Lung (tissue), 11 donors: ENCODE measurements at regions not wholly inside any gene's neighbourhood (a gene's known extent, or its start where the extent isn't known, plus 50 kb on each side); places are given as distances from the start of the nearest gene placed in this dataset.

Experiments used
- ATAC-seq: fragments of 200-7000 bp; cut with Tn5 transposase; one replicate; pipeline ENCODE4 v1.9.1; 2020; ENCODE audit warnings: moderate number of reproducible peaks; ENCODE audit not compliant: insufficient read depth, low FRiP score
- DNase-seq, 3 donors: peaks; one replicate each; pipeline ENCODE4 v3.0.0-alpha.2; 2013 to 2017
- H3K27ac ChIP-seq, 2 donors: one replicate each; pipeline ENCODE4 v1.5.1; 2013; ENCODE audit warnings: mild to moderate bottlenecking in 2 of 2, moderate library complexity in 2 of 2, control low read depth in 1 of 2, inconsistent platforms in 1 of 2, low read depth in 1 of 2, low read length in 1 of 2
- H3K27me3 ChIP-seq, 3 donors: one replicate each; pipeline ENCODE4 v1.5.1; 2013; ENCODE audit warnings: low read length in 2 of 3; ENCODE audit not compliant: control insufficient read depth in 3 of 3, insufficient read depth in 3 of 3
- H3K36me3 ChIP-seq, 4 donors: one replicate each; pipeline ENCODE4 v1.5.1; 2013; ENCODE audit warnings: low read length in 4 of 4, mild to moderate bottlenecking in 1 of 4, moderate library complexity in 1 of 4; ENCODE audit not compliant: control insufficient read depth in 4 of 4, insufficient read depth in 4 of 4
- H3K4me1 ChIP-seq, 5 donors: one replicate each; pipeline ENCODE4 v1.5.1; 2013; ENCODE audit warnings: low read length in 5 of 5, mild to moderate bottlenecking in 2 of 5, moderate library complexity in 1 of 5; ENCODE audit not compliant: control insufficient read depth in 5 of 5, insufficient read depth in 5 of 5
- H3K4me3 ChIP-seq: one replicate; pipeline ENCODE4 v1.5.1; 2013; ENCODE audit warnings: mild to moderate bottlenecking, control low read depth, moderate library complexity
- H3K9ac ChIP-seq, 2 donors: one replicate each; pipeline ENCODE4 v1.5.1; 2013; ENCODE audit warnings: low read length in 2 of 2, control low read depth in 1 of 2; ENCODE audit not compliant: insufficient read depth in 1 of 2
- H3K9me3 ChIP-seq, 4 donors: one replicate each; pipeline ENCODE4 v1.5.1; 2013; ENCODE audit warnings: low read length in 3 of 4, mild to moderate bottlenecking in 1 of 4, moderate library complexity in 1 of 4; ENCODE audit not compliant: control insufficient read depth in 4 of 4, insufficient read depth in 3 of 4
- CTCF ChIP-seq: IDR thresholded peaks from 2 replicates; pipeline ENCODE4 v1.5.1; 2012; ENCODE audit warnings: mild to moderate bottlenecking; ENCODE audit errors: control extremely low read depth, extremely low read depth
- WGBS, 2 donors: extraction: QIAGEN DNeasy Blood & Tissue Kit; methylation state at CpG; one replicate each; pipeline ENCODE4 v1.1.7; 2013; 5-methylcytosine and 5-hydroxymethylcytosine counted together
- donor health status: control.
- donor health status: control.
- donor health status: Bipolar disorder and iron deficiency.
- donor health status: healthy.
- donor health status: DM: yes; HTN: yes; CAD: no.

- Histone ChIP-seq H3K4me1 (peaks cover 0 to 11% (median 0%) of the 10 kb centered on the region in 5 donors), H3K9me3 (no peaks in the 10 kb centered on the region), H3K36me3 (no peaks in the 10 kb centered on the region), H3K9ac (no peak overlapping the region), H3K27me3 (no peaks in the 10 kb centered on the region), H3K4me3 (no peak overlapping the region), H3K27ac (no peak overlapping the region)
- DNase-seq: no peak
- ATAC-seq: no peak
- no peak for TF ChIP-seq CTCF
- WGBS, 2 donors: 67 to 77% methylated on average over 4 of the region's 4 CpGs
Measured at GRCh38 chr2:59920961-59921360, 632.5 kb downstream of the BCL11A start.

GRCh38 chr2:59920307-59920706 is 633.1 kb downstream of the BCL11A start:
- no peaks in the 10 kb centered on the region for H3K36me3 ChIP-seq
- peaks cover 0 to 11% (median 0%) of the 10 kb centered on the region in 5 donors for H3K4me1 ChIP-seq
- no peak for TF ChIP-seq CTCF
- H3K9ac ChIP-seq: no peak overlapping the region
- WGBS, 2 donors: 57 to 62% methylated on average over 4 of the region's 4 CpGs
- no peak overlapping the region for H3K4me3 ChIP-seq
- no peak for ATAC-seq
- no peak overlapping the region for H3K27ac ChIP-seq
- no peak for DNase-seq
- H3K27me3 ChIP-seq: no peaks in the 10 kb centered on the region
- no peaks in the 10 kb centered on the region for H3K9me3 ChIP-seq

GRCh38 chr2:59919579-59919978 is 633.9 kb downstream of the BCL11A start:
- peaks cover 0 to 11% (median 0%) of the 10 kb centered on the region in 5 donors for H3K4me1 ChIP-seq
- no peaks in the 10 kb centered on the region for H3K9me3 ChIP-seq
- DNase-seq (no peak), ATAC-seq (no peak)
- H3K4me3 ChIP-seq: no peak overlapping the region
- no peaks in the 10 kb centered on the region for H3K36me3 ChIP-seq
- TF ChIP-seq CTCF: no peak
- WGBS, 2 donors: 71 to 74% methylated on average over 1 of the region's 1 CpG
- H3K27me3 ChIP-seq: no peaks in the 10 kb centered on the region
- H3K9ac ChIP-seq: no peak overlapping the region
- H3K27ac ChIP-seq: no peak overlapping the region

- no peak for ATAC-seq
- Histone ChIP-seq H3K27me3 (no peaks in the 10 kb centered on the region), H3K9ac (no peak overlapping the region), H3K4me1 (no peaks in the 10 kb centered on the region), H3K27ac (no peak overlapping the region), H3K9me3 (no peaks in the 10 kb centered on the region), H3K36me3 (no peaks in the 10 kb centered on the region), H3K4me3 (no peak overlapping the region)
- WGBS, 2 donors: 0 to 93% methylated on average over 1 of the region's 1 CpG
- no peak for DNase-seq
- no peak for TF ChIP-seq CTCF
Measured at GRCh38 chr2:59912042-59912441, 641.4 kb downstream of the BCL11A start.
